Ovary (tissue), 7 donors: ENCODE measurements at regions not wholly inside any gene's neighbourhood (a gene's known extent, or its start where the extent isn't known, plus 50 kb on each side); places are given as distances from the start of the nearest gene placed in this dataset.

Source experiments
- DNase-seq, 5 donors: peaks; one replicate each; pipeline ENCODE4 v3.0.0-alpha.2; 2019 to 2020
- H3K27ac ChIP-seq, 2 donors: fragments of 200-600 bp; one replicate each; pipeline versions ENCODE4 v1.5.1 to v1.8.0; 2019 to 2022
- H3K27me3 ChIP-seq: fragments of 200-600 bp; one replicate; pipeline ENCODE4 v1.8.0; 2022
- H3K36me3 ChIP-seq: fragments of 200-600 bp; sonication (generic); one replicate; pipeline ENCODE4 v1.5.1; 2019
- H3K4me1 ChIP-seq: one replicate; pipeline ENCODE4 v1.8.1; 2013; ENCODE audit warnings: mild to moderate bottlenecking, moderate library complexity; ENCODE audit not compliant: insufficient read depth
- H3K4me3 ChIP-seq: fragments of 200-600 bp; sonication (generic); one replicate; pipeline ENCODE4 v1.5.1; 2017
- H3K9me3 ChIP-seq, 2 donors: fragments of 200-600 bp in 1 of 2; sonication (generic) in 1 of 2; one replicate each; pipeline versions ENCODE4 v1.5.1 to v1.8.1; 2013 to 2019; ENCODE audit warnings: mild to moderate bottlenecking in 1 of 2, moderate library complexity in 1 of 2
- EP300 ChIP-seq: sonication (generic); formaldehyde crosslinking; IDR thresholded peaks from one replicate; pipeline ENCODE4 v1.6.1; 2017; ENCODE audit warnings: antibody characterized with exemption
- POLR2A ChIP-seq: fragments of 450-650 bp; IDR thresholded peaks from one replicate; pipeline ENCODE4 v1.6.1; 2017; ENCODE audit warnings: antibody characterized with exemption, mild to moderate bottlenecking, moderate library complexity
- WGBS, 3 donors: extraction: QIAGEN DNeasy Blood & Tissue Kit in 1 of 3; methylation state at CpG; one replicate each; pipeline versions ENCODE4 v1.1.5 to v1.1.7; 2013 to 2017; 5-methylcytosine and 5-hydroxymethylcytosine counted together
- intact Hi-C, 4 donors: fragments of 100-400 bp; cut with DNase I; formaldehyde crosslinking; loops; one replicate each; pipeline versions ENCODE4 v1.11.0 to v1.15.1; 2022 to 2023
- TF ChIP-seq, protein P1 (sequence below), 3 donors: fragments of 450-650 bp in 2 of 3; fragments of 200-600 bp in 1 of 3; IDR thresholded peaks; one replicate each; pipeline versions ENCODE4 v1.5.1 to v1.8.0; 2016 to 2022; ENCODE audit warnings: antibody characterized with exemption in 3 of 3, mild to moderate bottlenecking in 1 of 3
- donor health status: DM: no; HTN: no; CAD: no; lungs with moderate emphysema.
- donor health status: DM: no; HTN: no; CAD: no.
- donor health status: Bipolar disorder and iron deficiency.
- donor health status: DM: no; HTN: no; CAD: no.
- donor health status: DM: yes; HTN: yes; CAD: no.

DNA sequence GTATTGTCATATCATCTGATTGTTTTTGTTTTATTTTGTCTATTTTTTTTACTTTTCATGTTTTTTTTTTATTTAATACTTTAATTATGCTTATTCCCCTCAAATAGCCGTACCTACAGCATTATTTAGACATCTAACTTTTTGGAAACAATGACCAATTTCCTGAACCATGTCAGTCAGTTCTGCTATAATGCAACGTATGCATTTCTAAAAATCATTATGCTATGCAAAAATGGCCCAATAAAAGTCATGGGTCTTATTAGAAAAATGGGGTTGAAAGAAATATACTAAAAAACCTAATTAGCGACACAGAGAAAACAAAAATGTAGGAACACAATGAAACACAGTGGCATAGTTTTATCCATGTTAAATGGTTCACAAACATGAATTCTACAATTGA, 1454.7 kb downstream of the GRIK2 start:
- DNase-seq: no peak
- intact Hi-C loops: no loop called here
- TF ChIP-seq EP300: no peak
- TF ChIP-seq POLR2A: no peak
- TF ChIP-seq, protein P1, sequence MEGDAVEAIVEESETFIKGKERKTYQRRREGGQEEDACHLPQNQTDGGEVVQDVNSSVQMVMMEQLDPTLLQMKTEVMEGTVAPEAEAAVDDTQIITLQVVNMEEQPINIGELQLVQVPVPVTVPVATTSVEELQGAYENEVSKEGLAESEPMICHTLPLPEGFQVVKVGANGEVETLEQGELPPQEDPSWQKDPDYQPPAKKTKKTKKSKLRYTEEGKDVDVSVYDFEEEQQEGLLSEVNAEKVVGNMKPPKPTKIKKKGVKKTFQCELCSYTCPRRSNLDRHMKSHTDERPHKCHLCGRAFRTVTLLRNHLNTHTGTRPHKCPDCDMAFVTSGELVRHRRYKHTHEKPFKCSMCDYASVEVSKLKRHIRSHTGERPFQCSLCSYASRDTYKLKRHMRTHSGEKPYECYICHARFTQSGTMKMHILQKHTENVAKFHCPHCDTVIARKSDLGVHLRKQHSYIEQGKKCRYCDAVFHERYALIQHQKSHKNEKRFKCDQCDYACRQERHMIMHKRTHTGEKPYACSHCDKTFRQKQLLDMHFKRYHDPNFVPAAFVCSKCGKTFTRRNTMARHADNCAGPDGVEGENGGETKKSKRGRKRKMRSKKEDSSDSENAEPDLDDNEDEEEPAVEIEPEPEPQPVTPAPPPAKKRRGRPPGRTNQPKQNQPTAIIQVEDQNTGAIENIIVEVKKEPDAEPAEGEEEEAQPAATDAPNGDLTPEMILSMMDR (IDR thresholded peaks at IDR 0.05): no peak
- H3K9me3 ChIP-seq: no peaks in the 10 kb centered on the region
- H3K27ac ChIP-seq: no peak overlapping the region
- no peak overlapping the region for H3K4me3 ChIP-seq
- no peaks in the 10 kb centered on the region for H3K36me3 ChIP-seq
- H3K27me3 ChIP-seq: no peaks in the 10 kb centered on the region
- no peaks in the 10 kb centered on the region for H3K4me1 ChIP-seq
- WGBS, 3 donors: 78 to 82% (median 79%) methylated on average over 3 of the region's 3 CpGs

DNA sequence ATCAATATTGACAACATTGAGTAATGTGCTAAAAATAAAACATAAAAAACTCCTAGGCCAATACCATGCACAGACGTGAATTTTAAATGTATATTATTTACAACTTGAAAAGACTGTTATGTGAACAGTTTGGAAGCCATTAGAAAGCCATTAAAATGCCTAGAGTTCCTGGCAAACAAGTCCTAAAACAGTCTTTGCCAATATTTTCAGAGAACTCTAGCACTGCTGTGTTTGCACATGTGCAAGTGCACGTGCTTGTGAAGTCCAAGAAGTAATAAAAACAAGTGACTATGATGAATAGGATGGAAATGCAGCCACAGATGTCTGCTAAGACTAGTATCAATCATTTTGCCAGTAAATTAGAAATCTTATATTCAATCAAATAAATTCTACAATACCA, 1447.6 kb downstream of the GRIK2 start:
- Histone ChIP-seq H3K4me1 (no peaks in the 10 kb centered on the region), H3K36me3 (no peaks in the 10 kb centered on the region), H3K27ac (no peak overlapping the region), H3K27me3 (no peaks in the 10 kb centered on the region), H3K4me3 (no peak overlapping the region), H3K9me3 (no peaks in the 10 kb centered on the region)
- DNase-seq: no peak
- intact Hi-C loops: no loop called here
- 49 to 54% (median 54%) methylated on average over 2 of the region's 2 CpGs for WGBS, 3 donors
- TF ChIP-seq EP300: no peak
- TF ChIP-seq, protein P1 (IDR thresholded peaks at IDR 0.05): no peak
- TF ChIP-seq POLR2A: no peak

DNA sequence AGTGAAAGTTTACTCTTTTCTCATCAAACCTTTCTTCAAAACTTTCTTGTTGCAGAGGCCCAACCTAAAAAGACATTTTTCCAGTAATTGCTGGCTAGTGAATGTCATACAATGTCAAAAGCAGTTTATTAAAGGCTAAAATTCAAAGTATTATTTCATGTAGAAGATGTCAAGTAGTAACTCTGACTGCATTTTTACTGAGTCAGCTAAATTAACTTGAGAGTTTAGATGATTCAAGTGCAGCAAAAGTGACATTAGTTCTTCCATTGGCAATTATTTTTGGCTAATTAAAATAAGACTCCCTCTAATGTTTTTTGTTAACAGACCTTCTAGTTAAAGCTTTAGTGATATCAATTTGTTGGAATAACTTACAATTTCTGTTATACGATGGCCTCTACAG, 1438.5 kb downstream of the GRIK2 start:
- 78 to 81% (median 81%) methylated on average over 1 of the region's 1 CpG for WGBS, 3 donors
- no peak for DNase-seq
- no peaks in the 10 kb centered on the region for H3K27me3 ChIP-seq

GRCh38 chr6:102820098-102820497, 1426.6 kb downstream of the GRIK2 start:
- H3K27ac ChIP-seq: no peak overlapping the region
- no peak overlapping the region for H3K4me3 ChIP-seq
- intact Hi-C loops: no loop called here
- WGBS, 3 donors: 12 to 28% (median 21%) methylated on average over 2 of the region's 2 CpGs
- TF ChIP-seq EP300 (no peak), POLR2A (no peak)
- TF ChIP-seq, protein P1 (IDR thresholded peaks at IDR 0.05): no peak
- no peaks in the 10 kb centered on the region for H3K36me3 ChIP-seq
- H3K27me3 ChIP-seq: no peaks in the 10 kb centered on the region
- H3K4me1 ChIP-seq: no peaks in the 10 kb centered on the region
- H3K9me3 ChIP-seq: no peaks in the 10 kb centered on the region
- no peak for DNase-seq

More for the DNA sequence above, 1438.5 kb downstream of the GRIK2 start:
- no peak overlapping the region for H3K4me3 ChIP-seq
- H3K9me3 ChIP-seq: no peaks in the 10 kb centered on the region
- no peaks in the 10 kb centered on the region for H3K36me3 ChIP-seq
- H3K27ac ChIP-seq: no peak overlapping the region
- no peaks in the 10 kb centered on the region for H3K4me1 ChIP-seq
- intact Hi-C loops: no loop called here
- TF ChIP-seq, protein P1 (IDR thresholded peaks at IDR 0.05): no peak
- no peak for TF ChIP-seq EP300
- TF ChIP-seq POLR2A: no peak

DNA sequence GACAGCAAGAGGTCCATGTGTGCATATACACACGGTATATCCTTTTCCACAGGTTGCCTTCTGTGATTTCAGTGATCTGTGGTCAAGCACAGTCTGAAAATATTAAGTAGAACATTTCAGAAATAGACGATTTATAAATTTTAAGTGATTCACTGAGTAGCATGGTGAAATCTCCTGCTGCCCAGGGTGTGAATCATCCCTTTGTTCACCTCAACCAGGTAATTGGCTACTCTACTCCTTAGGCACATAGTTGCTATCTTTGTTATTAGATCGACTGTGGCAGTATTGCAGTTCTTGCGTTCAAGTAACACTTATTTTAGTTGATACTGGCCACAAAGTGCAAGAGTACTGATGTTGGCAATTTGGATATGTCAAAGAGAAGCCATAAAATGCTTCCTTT, 1421.7 kb downstream of the GRIK2 start:
- H3K4me1 ChIP-seq: no peaks in the 10 kb centered on the region
- no peak overlapping the region for H3K4me3 ChIP-seq
- intact Hi-C loops: no loop called here
- TF ChIP-seq, protein P1 (IDR thresholded peaks at IDR 0.05): no peak
- TF ChIP-seq POLR2A (no peak), EP300 (no peak)
- H3K9me3 ChIP-seq: no peaks in the 10 kb centered on the region
- no peak overlapping the region for H3K27ac ChIP-seq
- H3K27me3 ChIP-seq: no peaks in the 10 kb centered on the region
- WGBS, 3 donors: 68 to 84% (median 82%) methylated on average over 4 of the region's 4 CpGs
- DNase-seq: no peak
- no peaks in the 10 kb centered on the region for H3K36me3 ChIP-seq
